Progenitor cell of endocrine pancreas (in vitro differentiated cells): ENCODE measurements at regions not wholly inside any gene's neighbourhood (a gene's known extent, or its start where the extent isn't known, plus 50 kb on each side); places are given as distances from the start of the nearest gene placed in this dataset.

Source experiments
- DNase-seq: peaks from one replicate; pipeline ENCODE4 v3.0.0; 2021; ENCODE audit warnings: low spot score; ENCODE audit not compliant: unreplicated experiment
- H3K27ac Mint-ChIP-seq: 2 replicates; pipeline ENCODE4 v1.8.0; 2021; ENCODE audit warnings: mild to moderate bottlenecking, moderate library complexity, mixed read lengths
- H3K27me3 Mint-ChIP-seq: 2 replicates; pipeline ENCODE4 v1.8.0; 2021; ENCODE audit warnings: mixed read lengths
- H3K36me3 Mint-ChIP-seq: 2 replicates; pipeline ENCODE4 v1.8.0; 2022; ENCODE audit warnings: mixed read lengths; ENCODE audit not compliant: insufficient read depth
- H3K4me1 Mint-ChIP-seq: 2 replicates; pipeline ENCODE4 v1.8.0; 2021; ENCODE audit warnings: low read depth, mixed read lengths
- H3K4me3 Mint-ChIP-seq: 2 replicates; pipeline ENCODE4 v1.8.0; 2021; ENCODE audit warnings: low read depth, mild to moderate bottlenecking, moderate library complexity, mixed read lengths
- H3K9me3 Mint-ChIP-seq: 2 replicates; pipeline ENCODE4 v1.8.0; 2021; ENCODE audit warnings: low read depth, mixed read lengths
- TF ChIP-seq, protein P1 (sequence below): fragments of 200-600 bp; sonication (generic); IDR thresholded peaks from one replicate; pipeline ENCODE4 v1.5.0; 2021; ENCODE audit warnings: antibody characterized with exemption, mild to moderate bottlenecking; ENCODE audit not compliant: unreplicated experiment

DNA sequence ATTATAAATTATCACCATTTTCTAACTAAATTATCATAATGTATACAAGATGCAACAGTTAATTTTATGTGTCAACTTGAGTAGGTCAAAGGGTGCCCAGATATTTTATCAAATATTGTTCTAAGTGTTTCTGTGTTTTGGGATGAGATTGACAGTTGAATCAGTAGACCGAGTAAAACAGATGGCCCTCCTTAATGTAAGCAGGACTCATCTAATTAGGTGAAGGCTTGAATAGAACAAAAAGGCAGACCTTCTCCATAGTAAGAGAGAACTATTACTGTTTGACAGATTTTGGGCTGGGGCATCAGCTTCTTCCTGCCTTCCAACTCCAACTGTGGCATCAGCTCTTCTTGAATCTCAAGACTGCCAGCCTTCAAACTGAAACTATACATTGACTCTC, 185.8 kb downstream of the TRAM1L1 start:
- DNase-seq = no peak
- Mint-ChIP-seq H3K27me3 (no peaks in the 10 kb centered on the region), H3K36me3 (no peaks in the 10 kb centered on the region), H3K4me1 (peaks cover 3% of the 10 kb centered on the region), H3K9me3 (no peaks in the 10 kb centered on the region), H3K4me3 (no peak overlapping the region), H3K27ac (no peak overlapping the region)
- TF ChIP-seq, protein P1, sequence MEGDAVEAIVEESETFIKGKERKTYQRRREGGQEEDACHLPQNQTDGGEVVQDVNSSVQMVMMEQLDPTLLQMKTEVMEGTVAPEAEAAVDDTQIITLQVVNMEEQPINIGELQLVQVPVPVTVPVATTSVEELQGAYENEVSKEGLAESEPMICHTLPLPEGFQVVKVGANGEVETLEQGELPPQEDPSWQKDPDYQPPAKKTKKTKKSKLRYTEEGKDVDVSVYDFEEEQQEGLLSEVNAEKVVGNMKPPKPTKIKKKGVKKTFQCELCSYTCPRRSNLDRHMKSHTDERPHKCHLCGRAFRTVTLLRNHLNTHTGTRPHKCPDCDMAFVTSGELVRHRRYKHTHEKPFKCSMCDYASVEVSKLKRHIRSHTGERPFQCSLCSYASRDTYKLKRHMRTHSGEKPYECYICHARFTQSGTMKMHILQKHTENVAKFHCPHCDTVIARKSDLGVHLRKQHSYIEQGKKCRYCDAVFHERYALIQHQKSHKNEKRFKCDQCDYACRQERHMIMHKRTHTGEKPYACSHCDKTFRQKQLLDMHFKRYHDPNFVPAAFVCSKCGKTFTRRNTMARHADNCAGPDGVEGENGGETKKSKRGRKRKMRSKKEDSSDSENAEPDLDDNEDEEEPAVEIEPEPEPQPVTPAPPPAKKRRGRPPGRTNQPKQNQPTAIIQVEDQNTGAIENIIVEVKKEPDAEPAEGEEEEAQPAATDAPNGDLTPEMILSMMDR = no peak

DNA sequence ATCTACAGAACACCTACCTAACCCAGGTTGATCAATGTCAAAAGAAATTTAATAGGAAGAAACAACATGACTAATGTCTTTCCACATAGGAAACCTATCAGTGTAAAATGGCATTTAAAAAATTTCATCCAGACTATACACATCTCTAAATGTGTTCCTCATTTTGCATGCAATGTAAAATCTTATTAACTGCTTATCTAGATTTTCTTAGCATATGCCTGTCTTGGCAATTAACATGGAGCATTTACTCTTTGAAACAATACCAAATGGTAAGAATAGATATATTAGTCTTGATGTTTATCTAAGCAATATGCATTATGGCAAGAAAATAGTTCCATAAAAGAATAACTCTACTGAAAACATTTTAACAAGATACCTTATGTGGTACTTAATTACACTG, 199.8 kb downstream of the TRAM1L1 start:
- no peak overlapping the region for H3K4me3 Mint-ChIP-seq
- H3K4me1 Mint-ChIP-seq = peaks cover 6% of the 10 kb centered on the region
- no peaks in the 10 kb centered on the region for H3K27me3 Mint-ChIP-seq
- H3K9me3 Mint-ChIP-seq = peaks cover 5% of the 10 kb centered on the region
- no peak for DNase-seq
- no peak overlapping the region for H3K27ac Mint-ChIP-seq
- H3K36me3 Mint-ChIP-seq = no peaks in the 10 kb centered on the region
- TF ChIP-seq, protein P1 = no peak

DNA sequence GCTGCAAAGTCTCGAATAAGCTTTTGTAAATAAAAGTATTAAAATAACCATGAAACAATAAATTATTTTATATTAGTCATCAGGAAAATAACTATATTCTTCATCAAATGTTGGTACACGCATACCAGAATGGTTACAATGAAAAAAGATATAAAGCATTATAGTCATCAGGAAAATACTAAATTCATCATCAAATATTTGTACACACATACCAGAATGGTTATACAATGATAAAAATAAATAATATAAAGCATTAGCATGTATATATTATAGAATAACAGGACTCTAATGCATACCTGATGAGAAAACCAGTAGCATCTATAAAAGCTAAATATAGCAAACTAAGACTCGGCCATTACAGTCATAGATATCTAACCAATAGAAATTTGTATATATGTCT, 202.9 kb downstream of the TRAM1L1 start:
- H3K27me3 Mint-ChIP-seq = no peaks in the 10 kb centered on the region
- DNase-seq = no peak
- H3K4me1 Mint-ChIP-seq = peaks cover 13% of the 10 kb centered on the region
- H3K9me3 Mint-ChIP-seq = peaks cover 5% of the 10 kb centered on the region
- H3K27ac Mint-ChIP-seq = no peak overlapping the region
- TF ChIP-seq, protein P1 = no peak
- H3K4me3 Mint-ChIP-seq = no peak overlapping the region
- H3K36me3 Mint-ChIP-seq = no peaks in the 10 kb centered on the region

DNA sequence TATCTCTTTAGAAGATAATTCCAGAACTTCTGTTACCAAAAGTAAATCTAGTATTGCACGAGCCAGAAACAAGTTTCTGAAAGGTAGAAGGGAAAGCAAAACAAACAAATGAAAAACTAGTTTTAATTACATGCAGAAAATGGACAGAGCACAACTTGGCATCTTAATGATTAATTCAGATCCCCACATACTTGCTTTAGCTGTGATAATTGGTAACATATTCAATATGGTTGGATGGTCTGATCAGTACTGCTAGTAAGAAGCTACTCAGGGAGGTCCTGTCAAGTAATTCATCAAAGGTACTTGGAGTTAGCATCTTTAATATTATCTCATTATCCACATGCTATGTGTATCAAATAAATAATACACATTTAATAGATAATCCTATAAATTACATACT, 204.3 kb downstream of the TRAM1L1 start:
- Mint-ChIP-seq H3K4me3 (no peak overlapping the region), H3K9me3 (peaks cover 5% of the 10 kb centered on the region), H3K27me3 (no peaks in the 10 kb centered on the region), H3K27ac (no peak overlapping the region), H3K36me3 (no peaks in the 10 kb centered on the region), H3K4me1 (peaks cover 13% of the 10 kb centered on the region)
- TF ChIP-seq, protein P1 = no peak
- no peak for DNase-seq

DNA sequence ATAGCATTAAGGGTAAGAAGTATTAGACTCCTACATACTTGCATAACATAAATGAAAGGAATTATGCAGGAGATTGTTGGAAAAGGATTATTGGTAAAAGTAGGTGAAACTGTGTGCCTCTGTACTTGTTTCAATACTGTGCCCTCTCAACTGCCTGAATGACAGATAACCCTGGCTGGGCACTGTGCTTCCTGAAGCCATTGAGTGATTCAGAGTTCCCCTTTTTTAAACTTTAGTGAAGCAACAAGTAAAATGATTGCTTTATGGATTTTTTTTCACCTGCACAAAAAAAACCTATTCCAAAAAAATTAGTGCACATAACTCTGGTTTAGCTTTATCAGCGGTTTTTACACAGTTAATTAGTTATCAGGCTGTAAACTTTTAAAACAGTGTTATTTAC, 204.8 kb downstream of the TRAM1L1 start:
- no peaks in the 10 kb centered on the region for H3K27me3 Mint-ChIP-seq
- TF ChIP-seq, protein P1 = no peak
- DNase-seq = no peak
- H3K4me3 Mint-ChIP-seq = no peak overlapping the region
- no peak overlapping the region for H3K27ac Mint-ChIP-seq
- no peaks in the 10 kb centered on the region for H3K36me3 Mint-ChIP-seq
- peaks cover 5% of the 10 kb centered on the region for H3K9me3 Mint-ChIP-seq
- H3K4me1 Mint-ChIP-seq = peaks cover 13% of the 10 kb centered on the region

DNA sequence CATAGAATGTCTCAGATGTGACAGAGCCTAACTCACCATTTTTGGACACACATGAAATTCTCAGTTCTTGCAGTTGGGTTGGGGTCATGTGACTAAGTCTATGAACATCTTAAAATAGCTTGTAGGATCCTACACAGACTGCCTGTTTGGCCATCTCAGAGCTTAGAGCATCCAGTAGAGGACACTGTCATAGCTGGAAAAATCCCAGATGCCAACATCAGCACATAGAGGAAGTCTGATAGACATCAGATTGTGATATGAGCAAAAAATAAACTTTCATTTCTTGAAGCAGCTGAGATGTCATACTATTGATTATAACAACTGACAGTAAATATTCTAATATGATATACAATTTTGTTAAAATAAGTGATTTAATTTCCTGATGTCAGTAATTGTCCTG, 207.1 kb downstream of the TRAM1L1 start:
- Mint-ChIP-seq H3K27me3 (no peaks in the 10 kb centered on the region), H3K9me3 (peaks cover under 1% of the 10 kb centered on the region), H3K36me3 (no peaks in the 10 kb centered on the region), H3K4me1 (peaks cover 13% of the 10 kb centered on the region), H3K4me3 (no peak overlapping the region), H3K27ac (no peak overlapping the region)
- DNase-seq = no peak
- TF ChIP-seq, protein P1 = no peak
